Right lobe of liver (tissue), 4 donors: ENCODE measurements at regions not wholly inside any gene's neighbourhood (a gene's known extent, or its start where the extent isn't known, plus 50 kb on each side); places are given as distances from the start of the nearest gene placed in this dataset.
"Not testable (repeated sequence)": the region's sequence is repeated elsewhere in the genome, so short reads cannot be mapped to it uniquely, and the experiment has no call there.

ENCODE experiments used
- POLR2A ChIP-seq: fragments of 450-650 bp; IDR thresholded peaks from one replicate; pipeline ENCODE4 v1.6.1; 2017; ENCODE audit warnings: antibody characterized with exemption, mild to moderate bottlenecking
- TF ChIP-seq, protein P1 (sequence below), 4 donors: fragments of 200-600 bp in 3 of 4; fragments of 450-650 bp in 1 of 4; IDR thresholded peaks; one replicate each; pipeline versions ENCODE4 v1.5.1 to v1.8.0; 2016 to 2022; ENCODE audit warnings: antibody characterized with exemption in 4 of 4, mild to moderate bottlenecking in 2 of 4
- donor health status: DM: no; HTN: no; CAD: no.
- donor health status: DM: no; HTN: no; CAD: no.
- donor health status: DM: no; HTN: yes; CAD: no.

DNA sequence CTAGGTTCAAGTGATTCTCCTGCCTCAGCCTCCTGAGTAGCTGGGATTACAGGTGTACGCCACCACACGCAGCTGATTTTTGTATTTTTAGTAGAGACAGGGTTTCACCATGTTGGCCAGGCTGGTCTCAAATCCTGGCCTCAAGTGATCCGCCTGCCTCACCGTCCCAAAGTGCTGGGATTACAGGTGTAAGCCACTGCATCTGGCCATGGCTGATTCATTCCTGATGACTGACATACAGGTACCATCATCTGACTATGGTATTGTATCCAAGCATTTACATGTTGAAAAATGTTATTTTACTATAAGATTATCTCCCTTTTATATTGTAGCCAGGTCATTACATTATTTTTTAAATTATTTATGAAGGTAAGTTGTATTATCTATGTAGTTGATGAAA, 180.5 kb downstream of the NRP2 start:
- TF ChIP-seq, protein P1, sequence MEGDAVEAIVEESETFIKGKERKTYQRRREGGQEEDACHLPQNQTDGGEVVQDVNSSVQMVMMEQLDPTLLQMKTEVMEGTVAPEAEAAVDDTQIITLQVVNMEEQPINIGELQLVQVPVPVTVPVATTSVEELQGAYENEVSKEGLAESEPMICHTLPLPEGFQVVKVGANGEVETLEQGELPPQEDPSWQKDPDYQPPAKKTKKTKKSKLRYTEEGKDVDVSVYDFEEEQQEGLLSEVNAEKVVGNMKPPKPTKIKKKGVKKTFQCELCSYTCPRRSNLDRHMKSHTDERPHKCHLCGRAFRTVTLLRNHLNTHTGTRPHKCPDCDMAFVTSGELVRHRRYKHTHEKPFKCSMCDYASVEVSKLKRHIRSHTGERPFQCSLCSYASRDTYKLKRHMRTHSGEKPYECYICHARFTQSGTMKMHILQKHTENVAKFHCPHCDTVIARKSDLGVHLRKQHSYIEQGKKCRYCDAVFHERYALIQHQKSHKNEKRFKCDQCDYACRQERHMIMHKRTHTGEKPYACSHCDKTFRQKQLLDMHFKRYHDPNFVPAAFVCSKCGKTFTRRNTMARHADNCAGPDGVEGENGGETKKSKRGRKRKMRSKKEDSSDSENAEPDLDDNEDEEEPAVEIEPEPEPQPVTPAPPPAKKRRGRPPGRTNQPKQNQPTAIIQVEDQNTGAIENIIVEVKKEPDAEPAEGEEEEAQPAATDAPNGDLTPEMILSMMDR (IDR thresholded peaks at IDR 0.05): not testable (repeated sequence)
- not testable (repeated sequence) for TF ChIP-seq POLR2A
